ENCODE measurements at regions not wholly inside any gene's neighbourhood (a gene's known extent, or its start where the extent isn't known, plus 50 kb on each side); places are given as distances from the start of the nearest gene placed in this dataset.
"Not testable (repeated sequence)": the region's sequence is repeated elsewhere in the genome, so short reads cannot be mapped to it uniquely, and the experiment has no call there.

- H3K9me3 Mint-ChIP-seq: peaks cover 11% of the 10 kb centered on the region
- DNase-seq (ENCODE audit: low spot score) (no peak), ATAC-seq (no peak)
- H3K4me3 Mint-ChIP-seq: no peak overlapping the region
- H3K27me3 Mint-ChIP-seq (ENCODE audit: low read depth): no peaks in the 10 kb centered on the region
- H3K27ac Mint-ChIP-seq: no peak overlapping the region
- POLR2A ChIA-PET: interaction anchor here (1.1 kb wide), 1 partner anchor 23 kb away, joined by 3 read pairs; no protein-coding TSS in a partner anchor
- CTCF ChIA-PET: interaction anchor here (0.7 to 1.3 kb wide), 2 partner anchors 12 to 30 kb away, joined by 3 to 4 read pairs; no protein-coding TSS in a partner anchor
- H3K36me3 Mint-ChIP-seq: no peaks in the 10 kb centered on the region
- TF ChIP-seq GTF2I (CRISPR knock-in tag; conservative IDR thresholded peaks at IDR 0.05): no peak
- no peak for TF ChIP-seq CREB1 (CRISPR knock-in tag; IDR thresholded peaks at IDR 0.05)
- no peak for TF ChIP-seq RORB (CRISPR knock-in tag; IDR thresholded peaks at IDR 0.05)
- no peak for TF ChIP-seq HMGXB4 (CRISPR knock-in tag; IDR thresholded peaks at IDR 0.05)
- TF ChIP-seq FOXP1 (CRISPR knock-in tag; IDR thresholded peaks at IDR 0.05; ENCODE audit: borderline replicate concordance): no peak
- TF ChIP-seq FOXJ3 (CRISPR knock-in tag; IDR thresholded peaks at IDR 0.05; ENCODE audit: borderline replicate concordance): no peak
- TF ChIP-seq ZNF423 (CRISPR knock-in tag; IDR thresholded peaks at IDR 0.05): no peak
- no peak for TF ChIP-seq E2F5 (CRISPR knock-in tag; IDR thresholded peaks at IDR 0.05)
- no peak for TF ChIP-seq CTCF (IDR thresholded peaks at IDR 0.05)
- no peak for TF ChIP-seq NFE2L1 (CRISPR knock-in tag; IDR thresholded peaks at IDR 0.05)
- TF ChIP-seq ZNF138 (CRISPR knock-in tag; conservative IDR thresholded peaks at IDR 0.05): no peak
- no peak for TF ChIP-seq NR3C1 (CRISPR knock-in tag; conservative IDR thresholded peaks at IDR 0.05; ENCODE audit: low read depth)
- TF ChIP-seq ERG (CRISPR knock-in tag; IDR thresholded peaks at IDR 0.05): no peak
- TF ChIP-seq SMAD3 (CRISPR knock-in tag; IDR thresholded peaks at IDR 0.05; ENCODE audit: borderline replicate concordance): no peak
- TF ChIP-seq ZBTB21 (CRISPR knock-in tag; IDR thresholded peaks at IDR 0.05; ENCODE audit: borderline replicate concordance): no peak
- no peak for TF ChIP-seq GABPB1 (CRISPR knock-in tag; IDR thresholded peaks at IDR 0.05)
- TF ChIP-seq RELA (CRISPR knock-in tag; IDR thresholded peaks at IDR 0.05; ENCODE audit: borderline replicate concordance): no peak
- no peaks in the 10 kb centered on the region for H3K4me1 Mint-ChIP-seq
These were observed 121.1 kb upstream of the SLC4A4 start for GRCh38 chr4:71217688-71218087.

- POLR2A ChIA-PET; H3K27ac Mint-ChIP-seq; ATAC-seq; H3K4me3 Mint-ChIP-seq; DNase-seq (ENCODE audit: low spot score); CTCF ChIA-PET; H3K4me1 Mint-ChIP-seq; H3K36me3 Mint-ChIP-seq; H3K27me3 Mint-ChIP-seq (ENCODE audit: low read depth): not testable (repeated sequence)
- H3K9me3 Mint-ChIP-seq: peaks cover 17% of the 10 kb centered on the region
These were observed 118.0 kb upstream of the SLC4A4 start for GRCh38 chr4:71220848-71221247.
